GM19023 (cell line): ENCODE measurements at regions not wholly inside any gene's neighbourhood (a gene's known extent, or its start where the extent isn't known, plus 50 kb on each side); places are given as distances from the start of the nearest gene placed in this dataset.
A peak's percentile ranks its signal among the peaks of the same experiment; 100 is the strongest.
"Not testable (repeated sequence)": the region's sequence is repeated elsewhere in the genome, so short reads cannot be mapped to it uniquely, and the experiment has no call there.

Experiments
- ATAC-seq: cut with Tn5 transposase; IDR thresholded peaks from one replicate; pipeline ENCODE4 v1.9.1; 2021; ENCODE audit warnings: mild to moderate bottlenecking, moderate library complexity; ENCODE audit not compliant: unreplicated experiment

DNA sequence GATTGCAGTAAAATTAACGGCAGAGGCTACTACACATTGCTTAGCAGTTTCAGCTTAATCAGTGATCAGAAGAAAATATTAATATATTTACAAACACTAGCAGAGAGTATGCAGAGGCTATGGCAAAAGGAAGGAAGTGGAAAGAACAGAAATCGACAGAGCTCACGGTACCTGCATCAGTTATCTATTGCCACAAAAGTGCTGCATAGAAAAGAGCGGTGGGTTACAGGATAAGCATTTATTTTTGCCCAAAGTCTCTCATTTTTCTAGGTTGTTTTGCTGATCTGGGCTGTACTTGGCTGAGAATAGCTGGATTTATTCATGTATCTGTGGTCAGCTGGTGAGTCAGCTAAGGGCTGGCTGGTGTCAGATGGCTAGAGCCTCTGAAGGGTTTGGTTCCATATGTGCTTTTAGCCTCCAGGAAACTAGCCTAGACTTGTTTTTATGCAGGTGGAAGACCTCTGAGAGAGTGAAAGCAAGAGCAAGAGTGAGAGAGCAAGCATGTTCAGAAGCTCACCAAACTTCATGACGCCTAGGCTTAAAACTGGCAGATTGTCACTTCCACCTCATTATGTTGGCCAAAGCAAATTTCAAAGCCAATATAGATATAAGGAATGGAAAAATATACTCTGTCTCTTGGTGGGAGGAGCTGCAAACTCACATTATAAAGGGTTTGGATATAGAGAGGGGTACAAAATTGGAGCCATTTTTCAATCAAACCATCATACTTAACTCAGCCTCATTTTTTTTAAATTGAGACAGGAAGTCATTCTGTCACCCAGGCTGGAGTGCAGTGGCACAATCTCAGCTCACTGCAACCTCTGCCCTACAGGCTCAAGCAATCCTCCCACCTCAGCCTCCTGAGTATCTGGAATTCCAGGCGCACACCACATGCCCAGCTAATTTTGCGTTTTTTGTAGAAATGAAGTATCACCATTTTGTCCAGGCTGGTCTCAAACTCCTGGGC lies 153.2 kb upstream of the RPL34 start:
- ATAC-seq: peak; percentile 99

GRCh38 chr4:108465886-108466500 lies 154.4 kb upstream of the RPL34 start:
- no peak for ATAC-seq

DNA sequence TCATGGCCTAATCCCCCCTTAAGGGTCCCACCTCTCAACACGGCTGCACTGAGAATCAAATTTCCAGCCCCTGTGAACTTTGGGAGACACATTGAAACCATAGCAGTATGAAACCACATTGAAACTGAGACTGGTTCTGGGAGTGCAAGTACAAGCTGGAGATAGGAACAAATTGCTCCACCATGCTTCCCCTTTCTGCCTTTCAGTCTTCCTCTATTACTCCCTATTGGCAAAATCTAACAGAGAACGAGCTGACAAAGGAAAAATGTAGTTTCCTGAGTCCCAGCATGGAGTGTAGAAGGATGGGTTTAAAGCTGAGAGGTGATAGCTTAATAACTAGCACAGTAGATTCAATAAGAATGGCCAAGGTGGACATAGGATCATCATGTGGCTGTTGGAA lies 161.7 kb upstream of the RPL34 start:
- ATAC-seq: no peak

DNA sequence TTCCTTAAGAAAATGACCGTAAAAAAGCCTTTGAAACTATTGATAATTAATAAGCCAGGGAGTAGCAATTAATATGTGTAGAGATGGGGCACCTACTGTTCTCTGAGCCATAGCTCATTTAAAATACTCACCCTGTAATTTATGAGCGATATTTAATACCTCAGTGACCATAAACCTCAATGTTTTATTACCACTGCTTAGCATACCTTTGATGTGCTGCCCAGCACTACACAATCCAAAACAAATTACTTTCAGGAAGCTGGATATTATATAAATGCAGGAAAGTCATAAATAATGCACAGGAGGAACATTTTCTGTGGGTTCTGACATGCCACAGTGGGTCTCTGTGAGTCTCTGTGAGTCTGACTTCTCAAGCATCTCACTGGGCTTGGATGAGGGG lies 166.1 kb upstream of the RPL34 start:
- ATAC-seq: no peak

- ATAC-seq: no peak
Measured at GRCh38 chr4:108453366-108453765, 167.0 kb upstream of the RPL34 start.

DNA sequence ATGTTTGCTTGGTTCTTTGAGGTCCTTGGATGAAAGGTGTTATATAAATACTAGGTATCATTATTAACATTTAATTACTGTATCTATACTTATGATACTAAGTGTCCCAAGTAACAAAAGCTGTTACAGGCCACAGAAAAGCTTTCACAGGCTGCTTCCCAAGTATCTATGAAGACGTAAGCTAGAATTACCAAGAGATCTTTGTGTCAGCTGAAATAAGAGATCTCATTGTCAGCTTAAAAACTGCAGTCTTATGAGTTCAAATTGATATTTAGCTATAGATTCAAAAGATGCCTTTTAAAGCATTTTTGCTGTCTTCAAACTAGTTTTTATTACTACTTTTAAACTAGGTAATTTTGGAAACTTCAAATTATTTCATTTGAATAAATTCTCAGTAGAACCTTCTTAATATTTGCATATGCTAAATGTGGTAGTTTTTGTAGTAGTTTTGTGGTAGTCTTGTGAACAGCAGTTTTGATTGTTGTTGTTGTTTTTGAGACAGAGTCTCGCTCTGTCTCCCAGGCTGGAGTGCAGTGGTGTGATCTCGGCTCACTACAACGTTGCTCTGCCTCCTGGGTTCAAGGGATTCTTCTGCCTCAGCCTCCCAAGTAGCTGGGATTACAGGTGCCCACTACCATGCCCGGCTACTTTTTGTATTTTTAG lies 170.0 kb upstream of the RPL34 start:
- no peak for ATAC-seq

GRCh38 chr4:108449129-108449528 lies 171.2 kb upstream of the RPL34 start:
- no peak for ATAC-seq

GRCh38 chr4:108446556-108446955 lies 173.8 kb upstream of the RPL34 start:
- no peak for ATAC-seq

DNA sequence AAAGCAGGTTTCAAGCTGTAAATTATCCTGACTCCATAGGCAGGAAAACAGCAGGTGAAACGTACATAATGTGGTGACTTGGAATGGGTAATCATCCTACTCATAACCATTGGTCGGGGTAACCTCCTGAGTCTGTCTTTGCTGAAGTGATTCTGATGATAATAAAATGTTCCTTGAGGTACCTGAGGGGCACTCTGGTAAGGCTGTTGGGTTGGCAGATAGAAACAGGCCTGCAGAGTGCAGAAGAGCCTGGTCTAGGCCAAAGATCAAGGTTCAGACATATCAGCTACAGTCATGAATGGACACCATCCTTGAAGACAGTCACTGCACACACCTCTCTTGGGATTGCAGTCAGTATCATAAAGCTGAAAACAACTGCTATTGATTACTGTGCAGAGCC lies 174.7 kb upstream of the RPL34 start:
- no peak for ATAC-seq

DNA sequence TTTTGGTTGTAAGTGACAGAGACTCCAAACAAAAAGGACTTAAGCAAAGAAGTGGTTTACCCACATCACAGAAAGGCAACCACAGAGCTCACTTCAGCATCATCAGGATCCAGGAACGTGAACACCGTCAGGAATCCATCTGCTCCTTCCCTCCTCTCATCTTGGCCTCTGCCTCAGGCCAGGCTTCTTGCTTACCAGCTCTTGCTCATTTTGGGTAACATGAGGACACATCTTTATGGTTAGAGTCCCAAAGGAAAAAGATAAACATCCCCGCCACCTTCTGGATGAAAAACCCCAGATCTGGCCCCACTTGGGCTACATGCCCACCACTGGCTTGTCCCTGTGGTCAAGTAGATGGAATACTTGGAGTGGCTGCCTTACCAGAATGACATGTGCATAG lies 176.8 kb upstream of the RPL34 start:
- ATAC-seq: no peak

DNA sequence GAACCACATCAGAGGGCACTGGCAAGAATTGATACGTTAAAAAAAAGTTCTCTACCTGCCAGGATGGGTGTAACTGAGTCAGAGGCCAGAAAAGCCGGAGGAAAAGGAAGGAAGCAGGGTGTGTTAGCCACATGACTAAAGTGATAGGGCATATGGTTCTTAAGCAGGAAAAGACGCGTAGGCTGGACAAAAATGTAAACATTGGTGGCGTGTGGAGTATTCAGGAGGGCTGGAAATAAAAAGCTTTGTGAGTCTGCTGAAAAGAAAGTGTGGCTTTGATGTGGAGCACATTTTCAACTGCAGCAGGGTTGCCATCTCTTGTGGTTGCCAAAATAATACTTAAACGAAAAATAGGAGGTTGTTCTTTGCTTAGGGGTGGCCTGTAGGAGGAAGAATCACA lies 186.5 kb upstream of the RPL34 start:
- ATAC-seq: no peak

GRCh38 chr4:108433394-108433793 lies 187.0 kb upstream of the RPL34 start:
- ATAC-seq: not testable (repeated sequence)

DNA sequence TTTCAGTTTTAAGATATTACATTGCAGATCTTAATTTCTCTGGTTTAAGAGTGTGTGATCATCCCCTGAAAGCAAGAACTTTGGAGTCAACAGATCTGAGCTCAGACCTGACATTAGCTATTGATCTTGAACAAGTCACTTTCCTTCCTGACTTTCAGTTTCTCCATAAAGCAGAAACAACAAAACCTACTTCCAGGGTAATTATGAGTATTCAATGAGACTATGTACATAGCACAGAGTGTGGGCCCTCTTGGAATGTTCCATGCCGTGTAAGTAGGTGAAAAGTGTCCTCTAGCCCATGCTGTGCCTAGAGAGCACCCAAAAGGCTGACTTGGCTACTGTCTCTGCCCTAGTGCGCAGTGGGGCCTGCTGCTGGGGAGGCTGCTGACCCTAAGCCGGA lies 188.0 kb upstream of the RPL34 start:
- no peak for ATAC-seq

DNA sequence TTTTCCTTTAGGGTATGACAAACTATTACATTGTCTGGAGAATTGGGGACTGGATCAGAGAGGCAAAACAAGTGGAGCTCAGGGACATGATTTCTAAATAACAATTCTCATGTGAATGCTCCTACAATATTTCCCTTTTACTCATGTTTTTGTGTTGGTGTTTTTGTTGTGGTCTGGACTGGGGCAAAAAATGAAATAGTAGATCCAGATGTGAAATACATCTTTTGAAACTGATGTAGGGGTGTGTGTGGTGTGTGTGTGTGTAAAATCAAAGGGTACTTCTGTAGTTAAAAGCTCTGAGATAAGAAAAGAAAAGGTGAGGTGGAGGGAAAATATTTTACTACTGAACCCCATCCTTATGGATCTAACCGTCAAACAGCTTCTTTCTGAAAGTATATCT lies 188.4 kb upstream of the RPL34 start:
- no peak for ATAC-seq

DNA sequence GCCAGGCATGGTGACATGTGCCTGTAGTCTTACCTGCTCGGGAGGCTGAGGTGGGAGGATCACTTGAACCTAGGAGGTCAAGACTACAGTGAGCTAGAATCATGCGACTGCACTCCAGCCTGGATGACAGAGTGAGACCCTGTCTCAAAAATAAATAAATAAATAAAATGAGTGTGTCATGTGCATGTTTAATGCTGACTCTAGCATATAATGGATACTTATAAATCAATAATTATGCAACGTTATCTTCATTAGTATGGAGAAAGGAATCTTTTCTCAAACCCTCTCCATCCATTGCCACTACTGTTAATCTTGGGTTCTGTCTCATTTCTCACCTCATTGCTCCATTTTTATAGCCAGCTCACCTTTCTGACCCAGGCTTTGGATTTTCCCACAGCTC lies 189.5 kb upstream of the RPL34 start:
- no peak for ATAC-seq

DNA sequence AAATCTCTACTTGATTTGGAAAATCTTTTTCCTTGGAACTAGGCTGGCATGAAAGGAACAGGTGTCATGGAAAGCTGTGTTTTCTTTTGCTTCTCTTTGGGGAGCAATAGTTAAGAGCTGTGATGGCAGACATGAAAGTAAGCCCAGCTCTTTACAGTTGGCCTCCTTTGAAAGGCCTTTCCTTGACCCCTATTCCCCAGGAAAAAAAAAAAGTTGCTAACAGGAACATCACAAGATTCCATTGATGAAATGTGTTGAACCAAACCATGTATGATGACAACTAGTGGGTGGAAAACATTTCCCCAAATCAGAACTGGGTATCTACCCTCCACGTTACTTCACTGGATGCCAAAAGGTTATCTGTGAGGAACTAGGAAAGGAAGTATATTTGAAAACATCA lies 190.7 kb upstream of the RPL34 start:
- no peak for ATAC-seq

DNA sequence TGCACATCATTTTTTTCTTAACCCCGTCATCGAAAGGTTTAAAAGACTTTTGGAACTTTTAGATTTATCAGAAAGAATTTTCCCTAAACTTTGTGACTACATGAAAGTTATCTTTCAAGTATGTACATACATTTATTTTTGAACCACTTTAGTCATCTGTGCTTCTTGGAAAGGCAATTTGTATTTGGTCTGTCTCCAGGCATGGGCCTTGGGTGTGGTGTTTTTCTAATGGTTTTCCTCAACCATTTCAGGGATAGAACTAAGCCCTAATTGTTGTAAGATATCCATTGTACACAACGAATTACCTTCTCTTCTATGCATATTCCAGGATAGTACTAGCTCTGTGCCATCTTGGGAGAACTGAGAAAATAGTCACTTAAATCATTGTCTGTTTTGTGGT lies 191.5 kb upstream of the RPL34 start:
- ATAC-seq: no peak

- no peak for ATAC-seq
Measured at GRCh38 chr4:108427946-108428485, 192.4 kb upstream of the RPL34 start.

DNA sequence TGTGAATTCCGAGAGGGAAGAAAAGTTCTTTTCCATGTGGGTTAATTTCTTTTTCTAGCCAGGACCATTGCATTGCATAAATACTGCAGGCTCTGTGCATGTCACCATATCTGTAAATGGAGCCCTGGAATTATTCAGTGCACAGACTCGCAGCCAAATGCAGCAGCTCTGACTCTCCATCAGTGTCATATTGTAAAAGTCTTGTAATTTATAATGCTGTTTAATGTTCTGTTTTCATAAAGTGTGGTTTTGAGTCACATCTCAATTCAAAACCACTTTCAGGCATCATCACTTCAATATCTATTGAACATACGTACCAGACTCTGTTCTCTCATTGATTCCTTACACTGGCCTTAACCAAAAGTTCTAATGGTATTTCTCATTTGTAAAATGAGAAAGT lies 193.9 kb upstream of the RPL34 start:
- ATAC-seq: no peak

DNA sequence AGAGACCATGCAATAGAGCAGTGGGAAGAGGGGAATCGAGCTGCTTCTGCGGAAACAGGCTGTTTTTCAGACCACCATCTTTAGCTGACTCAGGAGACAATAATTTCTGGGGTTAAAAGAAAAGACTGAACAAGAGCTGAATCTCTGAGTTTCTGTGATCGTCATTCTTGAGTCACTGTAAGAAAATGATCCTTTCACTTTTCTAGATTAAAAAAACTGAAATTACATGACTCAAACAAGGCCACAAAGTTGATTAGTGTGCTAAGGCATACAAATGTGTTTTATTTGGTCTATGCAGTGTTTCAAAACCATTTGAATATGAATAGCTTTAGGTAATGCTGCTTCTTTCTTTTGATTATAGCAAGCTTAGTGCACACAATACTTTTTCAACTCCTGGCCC lies 194.4 kb upstream of the RPL34 start:
- no peak for ATAC-seq

GRCh38 chr4:108417923-108418322 lies 202.5 kb upstream of the RPL34 start:
- no peak for ATAC-seq

- no peak for ATAC-seq
Measured at GRCh38 chr4:108416831-108417230, 203.5 kb upstream of the RPL34 start.
